ENCODE measurements at regions not wholly inside any gene's neighbourhood (a gene's known extent, or its start where the extent isn't known, plus 50 kb on each side); places are given as distances from the start of the nearest gene placed in this dataset.

DNA sequence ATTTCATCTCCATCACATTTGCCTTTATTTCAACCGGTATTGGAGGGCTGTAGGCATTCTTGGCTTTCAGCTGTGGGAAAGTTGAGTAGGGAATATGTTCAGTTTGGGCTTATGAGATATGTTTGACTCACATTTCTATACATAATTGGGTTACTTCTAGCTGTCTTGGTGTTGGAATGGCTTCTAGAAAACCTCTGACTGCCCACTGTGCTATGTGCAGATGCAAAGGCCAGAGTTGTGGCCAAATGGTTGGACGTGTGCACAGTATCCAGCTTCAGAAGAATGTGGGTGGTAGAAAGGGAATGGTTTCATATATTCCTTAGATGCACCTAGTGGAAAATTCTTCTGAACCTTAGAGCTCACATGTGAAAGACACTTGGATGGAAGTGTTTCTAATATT lies 92.6 kb upstream of the H2AZ1 start:
- H3K9me2 ChIP-seq (replicated peaks; ENCODE audit: insufficient read depth, low read length), result no peaks in the 10 kb centered on the region
- H3K9me3 ChIP-seq (replicated peaks; ENCODE audit: insufficient read depth, low read length), result no peaks in the 10 kb centered on the region
- H3K27ac ChIP-seq (ENCODE audit: low read length), result no peak overlapping the region
- H3K4me3 ChIP-seq (ENCODE audit: low read length), result no peak overlapping the region
- no peaks in the 10 kb centered on the region for H3K27me3 ChIP-seq (replicated peaks; ENCODE audit: insufficient read depth, low read length)
- H4K20me1 ChIP-seq (ENCODE audit: insufficient read depth, low read length), result no peaks in the 10 kb centered on the region
- H3K4me2 ChIP-seq (ENCODE audit: low read depth, low read length), result no peak overlapping the region
- H3K9ac ChIP-seq (ENCODE audit: low read length), result no peak overlapping the region
- DNase-seq, result no peak
- TF ChIP-seq EZH2 (optimal IDR thresholded peaks at IDR 0.05; ENCODE audit: low read depth, low read length) (no peak), EZH2phosphoT487 (IDR thresholded peaks at IDR 0.05; ENCODE audit: low read length) (no peak)
- TF ChIP-seq, protein P1, sequence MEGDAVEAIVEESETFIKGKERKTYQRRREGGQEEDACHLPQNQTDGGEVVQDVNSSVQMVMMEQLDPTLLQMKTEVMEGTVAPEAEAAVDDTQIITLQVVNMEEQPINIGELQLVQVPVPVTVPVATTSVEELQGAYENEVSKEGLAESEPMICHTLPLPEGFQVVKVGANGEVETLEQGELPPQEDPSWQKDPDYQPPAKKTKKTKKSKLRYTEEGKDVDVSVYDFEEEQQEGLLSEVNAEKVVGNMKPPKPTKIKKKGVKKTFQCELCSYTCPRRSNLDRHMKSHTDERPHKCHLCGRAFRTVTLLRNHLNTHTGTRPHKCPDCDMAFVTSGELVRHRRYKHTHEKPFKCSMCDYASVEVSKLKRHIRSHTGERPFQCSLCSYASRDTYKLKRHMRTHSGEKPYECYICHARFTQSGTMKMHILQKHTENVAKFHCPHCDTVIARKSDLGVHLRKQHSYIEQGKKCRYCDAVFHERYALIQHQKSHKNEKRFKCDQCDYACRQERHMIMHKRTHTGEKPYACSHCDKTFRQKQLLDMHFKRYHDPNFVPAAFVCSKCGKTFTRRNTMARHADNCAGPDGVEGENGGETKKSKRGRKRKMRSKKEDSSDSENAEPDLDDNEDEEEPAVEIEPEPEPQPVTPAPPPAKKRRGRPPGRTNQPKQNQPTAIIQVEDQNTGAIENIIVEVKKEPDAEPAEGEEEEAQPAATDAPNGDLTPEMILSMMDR (IDR thresholded peaks at IDR 0.05; ENCODE audit: low read length), result no peak
- H2AFZ ChIP-seq (ENCODE audit: low read length), result no peak overlapping the region
- H3K4me1 ChIP-seq (ENCODE audit: low read length), result no peaks in the 10 kb centered on the region
- H3K79me2 ChIP-seq (ENCODE audit: low read length), result no peaks in the 10 kb centered on the region
- no peaks in the 10 kb centered on the region for H3K36me3 ChIP-seq (replicated peaks; ENCODE audit: insufficient read depth, low read length)
- no peaks in the 10 kb centered on the region for H3F3A ChIP-seq (ENCODE audit: insufficient read depth, low read length)

DNA sequence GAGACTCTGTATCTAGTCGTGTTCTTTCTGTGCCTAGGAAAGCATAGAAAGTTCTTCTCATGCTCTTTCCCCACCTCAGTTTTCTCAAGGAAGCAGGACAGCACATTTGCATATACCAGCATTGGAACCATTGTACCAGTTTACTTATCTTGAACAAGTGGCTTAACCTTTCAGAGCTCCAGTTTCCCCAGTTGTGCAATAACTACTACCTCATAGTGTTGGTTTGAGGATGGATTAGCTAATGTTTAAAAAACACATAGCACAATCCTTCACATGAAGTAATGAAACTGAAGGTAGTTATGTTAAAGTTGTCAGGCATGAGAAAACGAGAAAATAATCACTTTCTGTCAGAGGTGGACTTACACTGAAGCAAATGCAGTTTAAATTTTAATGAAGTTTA lies 92.2 kb upstream of the H2AZ1 start:
- H3K27ac ChIP-seq (ENCODE audit: low read length), result no peak overlapping the region
- no peaks in the 10 kb centered on the region for H3F3A ChIP-seq (ENCODE audit: insufficient read depth, low read length)
- H3K4me1 ChIP-seq (ENCODE audit: low read length), result no peaks in the 10 kb centered on the region
- H3K4me2 ChIP-seq (ENCODE audit: low read depth, low read length), result no peak overlapping the region
- no peaks in the 10 kb centered on the region for H3K36me3 ChIP-seq (replicated peaks; ENCODE audit: insufficient read depth, low read length)
- no peaks in the 10 kb centered on the region for H3K9me2 ChIP-seq (replicated peaks; ENCODE audit: insufficient read depth, low read length)
- no peaks in the 10 kb centered on the region for H3K27me3 ChIP-seq (replicated peaks; ENCODE audit: insufficient read depth, low read length)
- H3K9me3 ChIP-seq (replicated peaks; ENCODE audit: insufficient read depth, low read length), result no peaks in the 10 kb centered on the region
- DNase-seq, result no peak
- H2AFZ ChIP-seq (ENCODE audit: low read length), result no peak overlapping the region
- no peak overlapping the region for H3K9ac ChIP-seq (ENCODE audit: low read length)
- no peak overlapping the region for H3K4me3 ChIP-seq (ENCODE audit: low read length)
- TF ChIP-seq EZH2 (optimal IDR thresholded peaks at IDR 0.05; ENCODE audit: low read depth, low read length) (no peak), EZH2phosphoT487 (IDR thresholded peaks at IDR 0.05; ENCODE audit: low read length) (no peak)
- TF ChIP-seq, protein P1 (IDR thresholded peaks at IDR 0.05; ENCODE audit: low read length), result no peak
- H4K20me1 ChIP-seq (ENCODE audit: insufficient read depth, low read length), result no peaks in the 10 kb centered on the region
- H3K79me2 ChIP-seq (ENCODE audit: low read length), result no peaks in the 10 kb centered on the region

DNA sequence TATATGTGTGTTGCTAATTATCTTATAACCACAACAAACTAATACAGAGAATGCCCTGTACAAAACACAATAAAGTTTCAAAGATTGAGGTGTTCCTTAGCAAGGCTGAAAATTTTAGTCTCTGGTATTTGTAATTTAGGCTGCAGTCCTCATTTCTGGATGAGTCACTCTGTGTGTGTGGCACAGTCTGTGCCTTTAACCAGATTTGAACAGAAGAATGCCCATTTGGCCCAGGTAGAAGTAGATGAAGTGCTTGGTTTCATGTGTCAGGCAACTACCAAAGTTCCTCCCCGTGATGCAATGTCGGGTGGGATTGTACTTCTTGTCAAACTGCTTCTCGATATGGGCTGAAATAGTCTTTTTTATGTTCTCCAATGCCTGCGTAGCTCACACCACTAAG lies 91.6 kb upstream of the H2AZ1 start:
- H3K36me3 ChIP-seq (replicated peaks; ENCODE audit: insufficient read depth, low read length), result no peaks in the 10 kb centered on the region
- TF ChIP-seq, protein P1 (IDR thresholded peaks at IDR 0.05; ENCODE audit: low read length), result no peak
- TF ChIP-seq EZH2phosphoT487 (IDR thresholded peaks at IDR 0.05; ENCODE audit: low read length) (no peak), EZH2 (optimal IDR thresholded peaks at IDR 0.05; ENCODE audit: low read depth, low read length) (no peak)
- H3K9ac ChIP-seq (ENCODE audit: low read length), result no peak overlapping the region
- no peak overlapping the region for H3K4me2 ChIP-seq (ENCODE audit: low read depth, low read length)
- H4K20me1 ChIP-seq (ENCODE audit: insufficient read depth, low read length), result no peaks in the 10 kb centered on the region
- H3K79me2 ChIP-seq (ENCODE audit: low read length), result no peaks in the 10 kb centered on the region
- no peaks in the 10 kb centered on the region for H3K9me2 ChIP-seq (replicated peaks; ENCODE audit: insufficient read depth, low read length)
- no peak overlapping the region for H2AFZ ChIP-seq (ENCODE audit: low read length)
- H3K9me3 ChIP-seq (replicated peaks; ENCODE audit: insufficient read depth, low read length), result no peaks in the 10 kb centered on the region
- no peak overlapping the region for H3K27ac ChIP-seq (ENCODE audit: low read length)
- H3K4me3 ChIP-seq (ENCODE audit: low read length), result no peak overlapping the region
- H3K27me3 ChIP-seq (replicated peaks; ENCODE audit: insufficient read depth, low read length), result no peaks in the 10 kb centered on the region
- no peaks in the 10 kb centered on the region for H3F3A ChIP-seq (ENCODE audit: insufficient read depth, low read length)
- no peaks in the 10 kb centered on the region for H3K4me1 ChIP-seq (ENCODE audit: low read length)
- DNase-seq, result no peak
